ENCODE measurements at regions not wholly inside any gene's neighbourhood (a gene's known extent, or its start where the extent isn't known, plus 50 kb on each side); places are given as distances from the start of the nearest gene placed in this dataset.

- Mint-ChIP-seq H3K9me3 (peaks cover 5 to 6% of the 10 kb centered on the region in 2 experiments; a peak in 3 of 5 replicates), H3K4me1 (peaks cover 10 to 13% of the 10 kb centered on the region in 2 experiments; a peak in 3 of 4 replicates), H3K4me3 (peak overlapping the region; percentile 82 to 86), H3K27me3 (ENCODE audit: low read depth) (peaks cover 36% of the 10 kb centered on the region), H3K27ac (no peak overlapping the region), H3K36me3 (ENCODE audit: insufficient read depth in 1 of 3, low read depth in 3 of 3) (peaks cover 0 to 6% (median 0%) of the 10 kb centered on the region in 3 experiments; a peak in 3 of 7 replicates)
- H3K4me2 ChIP-seq (ENCODE audit: insufficient read depth, insufficient read length, low read length) = peak overlapping the region; percentile 86
- H3K9ac ChIP-seq (ENCODE audit: extremely low read depth, insufficient read length, low read length) = peak overlapping the region; percentile 21
- H2BK5ac ChIP-seq (ENCODE audit: insufficient read length, low read length) = no peak overlapping the region
- no peak overlapping the region for H3K27ac ChIP-seq (ENCODE audit: insufficient read length, low read depth, low read length)
- no peak overlapping the region for H3K23ac ChIP-seq (ENCODE audit: insufficient read length, low read depth, low read length)
- no peak overlapping the region for H4K5ac ChIP-seq (ENCODE audit: insufficient read length, low read depth, low read length)
- WGBS (ENCODE audit: extremely low coverage, insufficient read length, low lambda C conversion rate) = no CpG with 5 or more reads among the region's 11 CpGs
- no peaks in the 10 kb centered on the region for H3K9me3 ChIP-seq (ENCODE audit: control insufficient read depth, low read depth, low read length)
- H3K14ac ChIP-seq (ENCODE audit: insufficient read depth, low read length) = 0 out of 2 replicates have a peak overlapping the region, but pooled peaks have one; percentile 20
- no peak overlapping the region for H2BK120ac ChIP-seq (ENCODE audit: low read depth, low read length, poor library complexity, severe bottlenecking)
- no peak overlapping the region for H2BK15ac ChIP-seq (ENCODE audit: low read depth, low read length)
- H2AK5ac ChIP-seq (ENCODE audit: insufficient read length, low read length) = no peak overlapping the region
- no peaks in the 10 kb centered on the region for H3K4me1 ChIP-seq (ENCODE audit: insufficient read depth, low read length)
- no peak overlapping the region for H3K4ac ChIP-seq (ENCODE audit: low read depth, low read length)
- no peak overlapping the region for H3T11ph ChIP-seq (ENCODE audit: low read length)
- H2BK20ac ChIP-seq (ENCODE audit: low read depth, low read length, poor library complexity, severe bottlenecking) = no peak overlapping the region
- H3K18ac ChIP-seq (ENCODE audit: insufficient read length, low read depth, low read length) = no peak overlapping the region
- no peaks in the 10 kb centered on the region for H3K79me1 ChIP-seq (ENCODE audit: insufficient read depth, low read depth, low read length, poor library complexity, severe bottlenecking)
- peak overlapping the region; percentile 60 for H2AFZ ChIP-seq (ENCODE audit: low read length)
- H3K23me2 ChIP-seq (ENCODE audit: insufficient read length, low read depth, low read length, poor library complexity, severe bottlenecking) = peaks cover 5% of the 10 kb centered on the region
- H3K56ac ChIP-seq (ENCODE audit: insufficient read length, low read depth, low read length) = no peak overlapping the region
- DNase-seq = no peak
- H3K79me2 ChIP-seq (ENCODE audit: insufficient read depth, low read length) = no peaks in the 10 kb centered on the region
- H4K20me1 ChIP-seq (ENCODE audit: control insufficient read depth, insufficient read depth, insufficient read length) = no peaks in the 10 kb centered on the region
- H4K8ac ChIP-seq (replicated peaks; ENCODE audit: insufficient read length, low read depth, low read length) = no peak overlapping the region
- H2BK12ac ChIP-seq (ENCODE audit: insufficient read length, low read depth, low read length) = no peak overlapping the region
- TF ChIP-seq CTCF (conservative IDR thresholded peaks at IDR 0.05) = no peak
- H3K27me3 ChIP-seq (ENCODE audit: insufficient read depth, low read length) = no peaks in the 10 kb centered on the region
- H4K91ac ChIP-seq (ENCODE audit: insufficient read length, low read depth, low read length) = no peak overlapping the region
Observed at GRCh38 chr6:166861961-166862286, 94.4 kb downstream of the RNASET2 start.

Data from H9 (cell line).